DND-41 (cell line): ENCODE measurements at regions not wholly inside any gene's neighbourhood (a gene's known extent, or its start where the extent isn't known, plus 50 kb on each side); places are given as distances from the start of the nearest gene placed in this dataset.
"Not testable (repeated sequence)": the region's sequence is repeated elsewhere in the genome, so short reads cannot be mapped to it uniquely, and the experiment has no call there.

Source experiments
- ATAC-seq: fragments of 200-7000 bp; cut with Tn5 transposase; 3 replicates; pipeline ENCODE4 v1.9.1; 2021; ENCODE audit warnings: low read depth; ENCODE audit not compliant: insufficient read depth
- DNase-seq: peaks from one replicate; pipeline ENCODE4 v3.0.0-alpha.2; 2020
- H2AFZ ChIP-seq: 2 replicates; pipeline ENCODE4 v1.6.0; 2012; ENCODE audit warnings: low read depth, low read length
- H3K27ac ChIP-seq: 2 replicates; pipeline ENCODE4 v1.5.1; 2012; ENCODE audit warnings: low read length, inconsistent platforms
- H3K27me3 ChIP-seq: fragments of 200-600 bp; sonication (generic); 2 replicates; pipeline ENCODE4 v1.6.0; 2012; ENCODE audit warnings: low read length, mild to moderate bottlenecking, inconsistent platforms; ENCODE audit not compliant: insufficient read depth, poor library complexity
- H3K36me3 ChIP-seq: 2 replicates; pipeline ENCODE4 v1.5.1; 2012; ENCODE audit warnings: low read length, inconsistent platforms; ENCODE audit not compliant: insufficient read depth
- H3K4me1 ChIP-seq: 2 replicates; pipeline ENCODE4 v1.5.1; 2012; ENCODE audit warnings: mild to moderate bottlenecking, low read length; ENCODE audit not compliant: insufficient read depth
- H3K4me2 ChIP-seq: 2 replicates; pipeline ENCODE4 v1.6.0; 2012; ENCODE audit warnings: mild to moderate bottlenecking, moderate library complexity, low read length, inconsistent platforms; ENCODE audit not compliant: insufficient read depth
- H3K4me3 ChIP-seq, 2 experiments: fragments of 200-600 bp in 1 of 2; shearing (Covaris generic) in 1 of 2; 2 replicates each; pipeline ENCODE4 v1.5.1; 2012 to 2016; ENCODE audit warnings: inconsistent platforms in 2 of 2, low read length in 2 of 2, mild to moderate bottlenecking in 2 of 2, low read depth in 1 of 2, moderate library complexity in 1 of 2
- H3K79me2 ChIP-seq: 2 replicates; pipeline ENCODE4 v1.6.0; 2012; ENCODE audit warnings: low read length, inconsistent platforms; ENCODE audit not compliant: insufficient read depth
- H3K9ac ChIP-seq: 2 replicates; pipeline ENCODE4 v1.6.0; 2012; ENCODE audit warnings: low read depth, mild to moderate bottlenecking, inconsistent platforms, low read length, moderate library complexity
- H3K9me3 ChIP-seq: 2 replicates; pipeline ENCODE4 v1.5.1; 2012; ENCODE audit warnings: low read length, moderate library complexity, mild to moderate bottlenecking, inconsistent platforms; ENCODE audit not compliant: insufficient read depth, severe bottlenecking
- H4K20me1 ChIP-seq: 2 replicates; pipeline ENCODE4 v1.6.0; 2012; ENCODE audit warnings: low read length; ENCODE audit not compliant: insufficient read depth
- TF ChIP-seq, protein P1 (sequence below): IDR thresholded peaks from 2 replicates; pipeline ENCODE4 v1.5.1; 2012; ENCODE audit warnings: borderline replicate concordance, low read length, moderate library complexity, mild to moderate bottlenecking; ENCODE audit not compliant: poor library complexity, severe bottlenecking; ENCODE audit errors: extremely low read depth

DNA sequence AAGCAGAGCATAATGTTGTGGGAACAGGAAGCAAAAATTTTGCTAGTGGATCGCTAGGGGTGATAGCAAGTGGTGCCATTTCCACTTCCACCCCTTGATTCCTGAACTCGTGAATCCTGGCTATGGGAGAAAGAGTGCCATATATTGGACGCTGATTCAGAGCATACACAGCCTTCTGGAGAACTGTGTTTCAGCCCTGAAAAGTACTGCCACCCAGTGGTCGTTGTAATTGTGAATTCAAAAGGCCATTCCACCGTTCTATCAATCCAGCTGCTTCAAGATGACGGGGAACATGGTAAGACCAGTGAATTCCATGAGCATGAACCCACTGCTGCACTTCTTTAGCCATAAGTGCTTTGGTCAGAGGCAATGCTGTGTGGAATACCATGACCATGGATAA is 1559.4 kb downstream of the PCDH19 start:
- TF ChIP-seq, protein P1, sequence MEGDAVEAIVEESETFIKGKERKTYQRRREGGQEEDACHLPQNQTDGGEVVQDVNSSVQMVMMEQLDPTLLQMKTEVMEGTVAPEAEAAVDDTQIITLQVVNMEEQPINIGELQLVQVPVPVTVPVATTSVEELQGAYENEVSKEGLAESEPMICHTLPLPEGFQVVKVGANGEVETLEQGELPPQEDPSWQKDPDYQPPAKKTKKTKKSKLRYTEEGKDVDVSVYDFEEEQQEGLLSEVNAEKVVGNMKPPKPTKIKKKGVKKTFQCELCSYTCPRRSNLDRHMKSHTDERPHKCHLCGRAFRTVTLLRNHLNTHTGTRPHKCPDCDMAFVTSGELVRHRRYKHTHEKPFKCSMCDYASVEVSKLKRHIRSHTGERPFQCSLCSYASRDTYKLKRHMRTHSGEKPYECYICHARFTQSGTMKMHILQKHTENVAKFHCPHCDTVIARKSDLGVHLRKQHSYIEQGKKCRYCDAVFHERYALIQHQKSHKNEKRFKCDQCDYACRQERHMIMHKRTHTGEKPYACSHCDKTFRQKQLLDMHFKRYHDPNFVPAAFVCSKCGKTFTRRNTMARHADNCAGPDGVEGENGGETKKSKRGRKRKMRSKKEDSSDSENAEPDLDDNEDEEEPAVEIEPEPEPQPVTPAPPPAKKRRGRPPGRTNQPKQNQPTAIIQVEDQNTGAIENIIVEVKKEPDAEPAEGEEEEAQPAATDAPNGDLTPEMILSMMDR: peak; percentile 12
- not testable (repeated sequence) for H3K79me2 ChIP-seq, H4K20me1 ChIP-seq, H3K9ac ChIP-seq, H3K4me2 ChIP-seq, H3K27ac ChIP-seq, H2AFZ ChIP-seq, ATAC-seq, DNase-seq, H3K4me1 ChIP-seq, H3K4me3 ChIP-seq, H3K27me3 ChIP-seq, H3K9me3 ChIP-seq, H3K36me3 ChIP-seq
